HG03280 (cell line): ENCODE measurements at regions not wholly inside any gene's neighbourhood (a gene's known extent, or its start where the extent isn't known, plus 50 kb on each side); places are given as distances from the start of the nearest gene placed in this dataset.

Experiments
- ATAC-seq: cut with Tn5 transposase; IDR thresholded peaks from one replicate; pipeline ENCODE4 v1.9.1; 2021; ENCODE audit warnings: mild to moderate bottlenecking, moderate library complexity; ENCODE audit not compliant: unreplicated experiment

- no peak for ATAC-seq
These were observed 1297.5 kb upstream of the SORCS1 start for GRCh38 chr10:108462005-108462404.

- ATAC-seq: no peak
These were observed 1290.3 kb upstream of the SORCS1 start for GRCh38 chr10:108454793-108455192.

- ATAC-seq: no peak
These were observed 1289.7 kb upstream of the SORCS1 start for GRCh38 chr10:108454224-108454623.

GRCh38 chr10:108453166-108453565, 1288.7 kb upstream of the SORCS1 start:
- ATAC-seq: no peak

GRCh38 chr10:108452533-108452932, 1288.0 kb upstream of the SORCS1 start:
- ATAC-seq: no peak

GRCh38 chr10:108450280-108450679, 1285.8 kb upstream of the SORCS1 start:
- no peak for ATAC-seq

- ATAC-seq: no peak
These were observed 1281.2 kb upstream of the SORCS1 start for GRCh38 chr10:108445746-108446145.

GRCh38 chr10:108443636-108444035, 1279.1 kb upstream of the SORCS1 start:
- no peak for ATAC-seq

- no peak for ATAC-seq
These were observed 1274.9 kb upstream of the SORCS1 start for GRCh38 chr10:108439397-108439796.

GRCh38 chr10:108436096-108436495, 1271.6 kb upstream of the SORCS1 start:
- no peak for ATAC-seq

GRCh38 chr10:108434559-108435252, 1270.2 kb upstream of the SORCS1 start:
- no peak for ATAC-seq

GRCh38 chr10:108427146-108427545, 1262.6 kb upstream of the SORCS1 start:
- no peak for ATAC-seq

GRCh38 chr10:108425283-108425964, 1260.9 kb upstream of the SORCS1 start:
- ATAC-seq: no peak

GRCh38 chr10:108424656-108425055, 1260.2 kb upstream of the SORCS1 start:
- no peak for ATAC-seq

- no peak for ATAC-seq
These were observed 1257.8 kb upstream of the SORCS1 start for GRCh38 chr10:108422286-108422685.

- ATAC-seq: no peak
These were observed 1256.8 kb upstream of the SORCS1 start for GRCh38 chr10:108421266-108421665.

GRCh38 chr10:108413954-108414353, 1249.4 kb upstream of the SORCS1 start:
- no peak for ATAC-seq

GRCh38 chr10:108412323-108412722, 1247.8 kb upstream of the SORCS1 start:
- ATAC-seq: no peak

GRCh38 chr10:108411894-108412293, 1247.4 kb upstream of the SORCS1 start:
- no peak for ATAC-seq

GRCh38 chr10:108411206-108411605, 1246.7 kb upstream of the SORCS1 start:
- ATAC-seq: no peak

GRCh38 chr10:108410236-108410635, 1245.7 kb upstream of the SORCS1 start:
- no peak for ATAC-seq

- ATAC-seq: no peak
These were observed 1244.8 kb upstream of the SORCS1 start for GRCh38 chr10:108409306-108409705.

- no peak for ATAC-seq
These were observed 1239.6 kb upstream of the SORCS1 start for GRCh38 chr10:108404155-108404554.
